ENCODE measurements at regions not wholly inside any gene's neighbourhood (a gene's known extent, or its start where the extent isn't known, plus 50 kb on each side); places are given as distances from the start of the nearest gene placed in this dataset.
"Not testable (repeated sequence)": the region's sequence is repeated elsewhere in the genome, so short reads cannot be mapped to it uniquely, and the experiment has no call there.

DNA sequence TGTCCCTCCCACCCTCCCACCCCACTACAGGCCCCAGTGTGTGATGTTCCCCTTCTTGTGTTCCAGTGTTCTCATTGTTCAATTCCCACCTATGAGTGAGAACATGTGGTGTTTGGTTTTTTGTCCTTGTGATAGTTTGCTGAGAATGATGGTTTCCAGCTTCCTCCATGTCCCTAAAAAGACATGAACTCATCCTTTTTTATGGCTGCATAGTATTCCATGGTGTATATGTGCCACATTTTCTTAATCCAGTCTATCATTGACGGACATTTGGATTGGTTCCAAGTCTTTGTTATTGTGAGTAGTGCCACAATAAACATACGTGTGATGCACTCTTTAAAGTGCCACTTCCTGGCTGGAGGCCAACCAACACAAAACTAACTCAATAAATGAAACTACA lies 112.7 kb downstream of the TENT5C start:
- not testable (repeated sequence) for TF ChIP-seq CTCF, POLR2A (IDR thresholded peaks at IDR 0.05)

Measured in thyroid gland (tissue), 4 donors.